WTC11 (cell line): ENCODE measurements at regions not wholly inside any gene's neighbourhood (a gene's known extent, or its start where the extent isn't known, plus 50 kb on each side); places are given as distances from the start of the nearest gene placed in this dataset.

Experiments used
- CREB1 ChIP-seq: sonication (generic); formaldehyde crosslinking; IDR thresholded peaks from 2 replicates; pipeline ENCODE4 v1.8.0; 2023; ENCODE audit warnings: mild to moderate bottlenecking, missing genetic modification reagents
- CTCF ChIP-seq: fragments of 200-600 bp; IDR thresholded peaks from 2 replicates; pipeline ENCODE4 v1.8.0; 2022; ENCODE audit warnings: antibody characterized with exemption
- ESRRA ChIP-seq: sonication (generic); formaldehyde crosslinking; IDR thresholded peaks from 2 replicates; pipeline ENCODE4 v1.8.1; 2022; ENCODE audit warnings: mild to moderate bottlenecking, missing genetic modification reagents, borderline replicate concordance
- ETV6 ChIP-seq: sonication (generic); formaldehyde crosslinking; IDR thresholded peaks from 2 replicates; pipeline ENCODE4 v1.8.1; 2022; ENCODE audit warnings: mild to moderate bottlenecking, missing genetic modification reagents
- FOXP4 ChIP-seq: sonication (generic); formaldehyde crosslinking; IDR thresholded peaks from 2 replicates; pipeline ENCODE4 v1.8.0; 2022; ENCODE audit warnings: mild to moderate bottlenecking, missing genetic modification reagents
- GTF2I ChIP-seq: fragments of 250-450 bp; sonication (Bioruptor Pico); conservative IDR thresholded peaks from 2 replicates; pipeline ENCODE4 v1.4.0; 2021; ENCODE audit warnings: mild to moderate bottlenecking
- NR2C2 ChIP-seq: sonication (generic); formaldehyde crosslinking; IDR thresholded peaks from 2 replicates; pipeline ENCODE4 v1.8.0; 2022; ENCODE audit warnings: mild to moderate bottlenecking, missing genetic modification reagents
- ZBTB21 ChIP-seq: sonication (generic); formaldehyde crosslinking; IDR thresholded peaks from 2 replicates; pipeline ENCODE4 v1.8.1; 2023; ENCODE audit warnings: mild to moderate bottlenecking, missing genetic modification reagents, borderline replicate concordance
- ZNF396 ChIP-seq: fragments of 250-450 bp; sonication (Bioruptor Pico); IDR thresholded peaks from 2 replicates; pipeline ENCODE4 v1.8.0; 2021; ENCODE audit warnings: mild to moderate bottlenecking, moderate library complexity, borderline replicate concordance
- ZNF416 ChIP-seq: fragments of 250-450 bp; sonication (Bioruptor Pico); IDR thresholded peaks from 2 replicates; pipeline ENCODE4 v1.9.0; 2021; ENCODE audit warnings: mild to moderate bottlenecking, inconsistent platforms
- ZNF532 ChIP-seq: fragments of 250-450 bp; sonication (Bioruptor Pico); IDR thresholded peaks from 2 replicates; pipeline ENCODE4 v1.9.0; 2021; ENCODE audit warnings: mild to moderate bottlenecking, borderline replicate concordance
- TF ChIP-seq, protein P1 (sequence below): sonication (generic); formaldehyde crosslinking; IDR thresholded peaks from 2 replicates; pipeline ENCODE4 v1.8.0; 2022; ENCODE audit warnings: mild to moderate bottlenecking, missing genetic modification reagents
- TF ChIP-seq, protein P2 (sequence below): sonication (generic); formaldehyde crosslinking; IDR thresholded peaks from 2 replicates; pipeline ENCODE4 v1.8.1; 2023; ENCODE audit warnings: mild to moderate bottlenecking, missing genetic modification reagents, borderline replicate concordance

DNA sequence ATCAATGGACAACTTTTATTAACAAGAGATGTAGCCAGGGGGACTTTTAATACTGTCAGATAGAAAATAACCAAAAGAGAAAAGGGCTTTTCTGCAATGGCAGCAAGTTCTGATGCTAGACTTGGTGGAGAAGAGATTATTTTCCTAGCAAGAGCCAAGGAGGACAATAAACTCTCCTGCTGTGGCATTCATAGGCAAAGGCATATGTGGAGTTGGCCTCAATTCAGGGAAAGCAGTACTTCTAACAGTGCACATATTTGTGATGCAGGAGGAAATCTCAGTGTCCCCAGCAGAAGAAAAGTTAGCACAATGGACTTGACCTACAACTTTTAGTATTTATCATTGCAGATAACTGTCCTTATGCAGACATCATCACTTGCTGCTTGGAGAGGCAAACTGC lies 75.1 kb upstream of the GRIK1 start:
- TF ChIP-seq ZNF532 (no peak), CTCF (no peak), NR2C2 (CRISPR knock-in tag) (no peak), GTF2I (CRISPR knock-in tag) (no peak), ETV6 (CRISPR knock-in tag) (no peak), FOXP4 (CRISPR knock-in tag) (no peak), ESRRA (CRISPR knock-in tag) (no peak), ZNF396 (CRISPR knock-in tag) (no peak), CREB1 (CRISPR knock-in tag) (no peak), ZBTB21 (CRISPR knock-in tag) (no peak), ZNF416 (CRISPR knock-in tag) (no peak)
- TF ChIP-seq, protein P1, sequence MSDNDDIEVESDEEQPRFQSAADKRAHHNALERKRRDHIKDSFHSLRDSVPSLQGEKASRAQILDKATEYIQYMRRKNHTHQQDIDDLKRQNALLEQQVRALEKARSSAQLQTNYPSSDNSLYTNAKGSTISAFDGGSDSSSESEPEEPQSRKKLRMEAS (CRISPR knock-in tag): no peak
- TF ChIP-seq, protein P2, sequence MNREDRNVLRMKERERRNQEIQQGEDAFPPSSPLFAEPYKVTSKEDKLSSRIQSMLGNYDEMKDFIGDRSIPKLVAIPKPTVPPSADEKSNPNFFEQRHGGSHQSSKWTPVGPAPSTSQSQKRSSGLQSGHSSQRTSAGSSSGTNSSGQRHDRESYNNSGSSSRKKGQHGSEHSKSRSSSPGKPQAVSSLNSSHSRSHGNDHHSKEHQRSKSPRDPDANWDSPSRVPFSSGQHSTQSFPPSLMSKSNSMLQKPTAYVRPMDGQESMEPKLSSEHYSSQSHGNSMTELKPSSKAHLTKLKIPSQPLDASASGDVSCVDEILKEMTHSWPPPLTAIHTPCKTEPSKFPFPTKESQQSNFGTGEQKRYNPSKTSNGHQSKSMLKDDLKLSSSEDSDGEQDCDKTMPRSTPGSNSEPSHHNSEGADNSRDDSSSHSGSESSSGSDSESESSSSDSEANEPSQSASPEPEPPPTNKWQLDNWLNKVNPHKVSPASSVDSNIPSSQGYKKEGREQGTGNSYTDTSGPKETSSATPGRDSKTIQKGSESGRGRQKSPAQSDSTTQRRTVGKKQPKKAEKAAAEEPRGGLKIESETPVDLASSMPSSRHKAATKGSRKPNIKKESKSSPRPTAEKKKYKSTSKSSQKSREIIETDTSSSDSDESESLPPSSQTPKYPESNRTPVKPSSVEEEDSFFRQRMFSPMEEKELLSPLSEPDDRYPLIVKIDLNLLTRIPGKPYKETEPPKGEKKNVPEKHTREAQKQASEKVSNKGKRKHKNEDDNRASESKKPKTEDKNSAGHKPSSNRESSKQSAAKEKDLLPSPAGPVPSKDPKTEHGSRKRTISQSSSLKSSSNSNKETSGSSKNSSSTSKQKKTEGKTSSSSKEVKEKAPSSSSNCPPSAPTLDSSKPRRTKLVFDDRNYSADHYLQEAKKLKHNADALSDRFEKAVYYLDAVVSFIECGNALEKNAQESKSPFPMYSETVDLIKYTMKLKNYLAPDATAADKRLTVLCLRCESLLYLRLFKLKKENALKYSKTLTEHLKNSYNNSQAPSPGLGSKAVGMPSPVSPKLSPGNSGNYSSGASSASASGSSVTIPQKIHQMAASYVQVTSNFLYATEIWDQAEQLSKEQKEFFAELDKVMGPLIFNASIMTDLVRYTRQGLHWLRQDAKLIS (CRISPR knock-in tag): no peak
